A673 (cell line): ENCODE measurements at regions not wholly inside any gene's neighbourhood (a gene's known extent, or its start where the extent isn't known, plus 50 kb on each side); places are given as distances from the start of the nearest gene placed in this dataset.

Experiments
- CTCF ChIP-seq: fragments of 300-800, 200-600 bp; sonication (generic); conservative IDR thresholded peaks from 2 replicates; pipeline ENCODE4 v1.5.1; 2017; ENCODE audit warnings: low read depth, mild to moderate bottlenecking, antibody characterized with exemption, low read length, moderate library complexity, mixed read lengths
- EZH2 ChIP-seq: fragments of 200-600 bp; sonication (generic); IDR thresholded peaks from 2 replicates; pipeline ENCODE4 v1.6.1; 2017; ENCODE audit warnings: borderline replicate concordance, low read depth, mild to moderate bottlenecking, mixed read lengths, antibody characterized with exemption, low read length; ENCODE audit not compliant: poor library complexity, severe bottlenecking

GRCh38 chr18:42404151-42404550 lies 449.1 kb downstream of the PIK3C3 start:
- no peak for TF ChIP-seq CTCF
- no peak for TF ChIP-seq EZH2
